A673 (cell line): ENCODE measurements at regions not wholly inside any gene's neighbourhood (a gene's known extent, or its start where the extent isn't known, plus 50 kb on each side); places are given as distances from the start of the nearest gene placed in this dataset.

ENCODE experiments used
- EZH2 ChIP-seq: fragments of 200-600 bp; sonication (generic); IDR thresholded peaks from 2 replicates; pipeline ENCODE4 v1.6.1; 2017; ENCODE audit warnings: borderline replicate concordance, low read depth, mild to moderate bottlenecking, mixed read lengths, antibody characterized with exemption, low read length; ENCODE audit not compliant: poor library complexity, severe bottlenecking
- TF ChIP-seq, protein P1 (sequence below): fragments of 300-800, 200-600 bp; sonication (generic); conservative IDR thresholded peaks from 2 replicates; pipeline ENCODE4 v1.5.1; 2017; ENCODE audit warnings: low read depth, mild to moderate bottlenecking, antibody characterized with exemption, low read length, moderate library complexity, mixed read lengths

DNA sequence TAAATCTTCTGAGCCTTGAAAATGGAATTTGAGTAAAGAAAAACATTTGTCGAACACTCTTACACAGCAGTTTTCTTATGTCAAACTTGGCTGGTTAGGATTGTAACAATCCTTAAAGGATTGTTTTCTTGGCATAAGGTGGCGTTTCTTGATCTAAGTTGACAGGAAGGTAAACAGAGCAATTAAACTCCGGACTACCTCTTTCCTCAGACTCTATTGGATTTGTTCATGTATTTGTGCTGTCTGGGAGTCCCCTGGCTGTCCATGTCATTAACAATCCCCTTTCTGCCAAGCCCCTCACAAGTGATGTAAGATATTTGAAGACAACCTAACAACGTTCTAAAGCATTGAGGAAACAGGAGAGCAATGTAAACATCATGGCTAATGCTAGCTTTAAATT is 222.5 kb upstream of the SNX19 start:
- TF ChIP-seq, protein P1, sequence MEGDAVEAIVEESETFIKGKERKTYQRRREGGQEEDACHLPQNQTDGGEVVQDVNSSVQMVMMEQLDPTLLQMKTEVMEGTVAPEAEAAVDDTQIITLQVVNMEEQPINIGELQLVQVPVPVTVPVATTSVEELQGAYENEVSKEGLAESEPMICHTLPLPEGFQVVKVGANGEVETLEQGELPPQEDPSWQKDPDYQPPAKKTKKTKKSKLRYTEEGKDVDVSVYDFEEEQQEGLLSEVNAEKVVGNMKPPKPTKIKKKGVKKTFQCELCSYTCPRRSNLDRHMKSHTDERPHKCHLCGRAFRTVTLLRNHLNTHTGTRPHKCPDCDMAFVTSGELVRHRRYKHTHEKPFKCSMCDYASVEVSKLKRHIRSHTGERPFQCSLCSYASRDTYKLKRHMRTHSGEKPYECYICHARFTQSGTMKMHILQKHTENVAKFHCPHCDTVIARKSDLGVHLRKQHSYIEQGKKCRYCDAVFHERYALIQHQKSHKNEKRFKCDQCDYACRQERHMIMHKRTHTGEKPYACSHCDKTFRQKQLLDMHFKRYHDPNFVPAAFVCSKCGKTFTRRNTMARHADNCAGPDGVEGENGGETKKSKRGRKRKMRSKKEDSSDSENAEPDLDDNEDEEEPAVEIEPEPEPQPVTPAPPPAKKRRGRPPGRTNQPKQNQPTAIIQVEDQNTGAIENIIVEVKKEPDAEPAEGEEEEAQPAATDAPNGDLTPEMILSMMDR, result no peak
- TF ChIP-seq EZH2, result no peak
